ENCODE measurements at regions not wholly inside any gene's neighbourhood (a gene's known extent, or its start where the extent isn't known, plus 50 kb on each side); places are given as distances from the start of the nearest gene placed in this dataset.
"Not testable (repeated sequence)": the region's sequence is repeated elsewhere in the genome, so short reads cannot be mapped to it uniquely, and the experiment has no call there.

DNA sequence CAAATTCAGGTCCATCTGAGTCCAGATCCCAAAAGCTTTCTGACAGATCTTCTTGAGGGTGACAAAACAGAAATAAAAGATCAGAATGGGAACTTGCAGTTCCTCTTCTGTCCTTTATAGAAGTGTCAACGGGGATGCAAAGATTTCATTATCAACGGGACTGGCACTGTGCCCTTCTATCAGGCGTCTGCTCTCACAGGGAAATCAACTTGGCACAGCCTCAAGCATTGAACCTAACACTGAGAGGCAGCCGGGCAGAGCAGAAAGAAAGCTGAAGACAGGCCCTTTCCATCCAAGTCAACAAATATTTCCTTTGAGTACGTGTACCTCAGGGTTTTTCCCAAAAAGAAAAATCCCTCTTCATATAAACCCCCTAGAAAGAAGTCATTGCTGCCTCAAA, 194.5 kb downstream of the NPIPA8 start:
- H3K27me3 Mint-ChIP-seq (ENCODE audit: low read depth); H3K4me1 Mint-ChIP-seq (ENCODE audit: low read depth); H3K9me3 Mint-ChIP-seq (ENCODE audit: low read depth); DNase-seq (ENCODE audit: low spot score); H3K27ac Mint-ChIP-seq (ENCODE audit: unreplicated experiment); H3K4me3 Mint-ChIP-seq (ENCODE audit: unreplicated experiment); H3K36me3 Mint-ChIP-seq (ENCODE audit: low read depth): not testable (repeated sequence)

- H3K4me3 Mint-ChIP-seq (ENCODE audit: unreplicated experiment); H3K27me3 Mint-ChIP-seq (ENCODE audit: low read depth); H3K36me3 Mint-ChIP-seq (ENCODE audit: low read depth); H3K4me1 Mint-ChIP-seq (ENCODE audit: low read depth); DNase-seq (ENCODE audit: low spot score); H3K9me3 Mint-ChIP-seq (ENCODE audit: low read depth); H3K27ac Mint-ChIP-seq (ENCODE audit: unreplicated experiment): not testable (repeated sequence)
These were observed 200.2 kb downstream of the NPIPA8 start for GRCh38 chr16:18136288-18136687.

GRCh38 chr16:18135024-18135423, 201.5 kb downstream of the NPIPA8 start:
- not testable (repeated sequence) for H3K4me1 Mint-ChIP-seq (ENCODE audit: low read depth); H3K9me3 Mint-ChIP-seq (ENCODE audit: low read depth); H3K36me3 Mint-ChIP-seq (ENCODE audit: low read depth); DNase-seq (ENCODE audit: low spot score); H3K27ac Mint-ChIP-seq (ENCODE audit: unreplicated experiment); H3K4me3 Mint-ChIP-seq (ENCODE audit: unreplicated experiment); H3K27me3 Mint-ChIP-seq (ENCODE audit: low read depth)

DNA sequence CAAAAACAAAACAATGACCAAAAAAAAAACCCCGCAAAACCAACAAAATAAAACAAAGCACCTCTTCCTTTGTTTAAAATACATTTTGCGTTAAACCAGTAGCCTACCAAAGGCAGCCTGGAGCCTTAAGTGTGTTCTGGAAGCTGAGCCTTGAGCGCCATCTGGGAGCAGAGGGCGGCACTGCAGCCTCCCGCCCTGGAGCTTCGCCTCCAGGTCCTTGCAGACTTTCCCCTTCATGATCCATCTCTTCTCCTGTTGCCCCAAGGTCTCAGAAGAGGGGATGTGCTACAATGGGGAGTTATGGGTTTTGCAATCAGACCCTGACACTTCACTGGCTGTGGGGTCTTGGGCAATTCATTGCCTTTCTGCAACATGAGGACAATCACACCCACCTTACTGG, 204.9 kb downstream of the NPIPA8 start:
- H3K27me3 Mint-ChIP-seq (ENCODE audit: low read depth); H3K4me3 Mint-ChIP-seq (ENCODE audit: unreplicated experiment); H3K27ac Mint-ChIP-seq (ENCODE audit: unreplicated experiment); H3K4me1 Mint-ChIP-seq (ENCODE audit: low read depth); H3K36me3 Mint-ChIP-seq (ENCODE audit: low read depth); H3K9me3 Mint-ChIP-seq (ENCODE audit: low read depth); DNase-seq (ENCODE audit: low spot score): not testable (repeated sequence)
- TF ChIP-seq, protein P1, sequence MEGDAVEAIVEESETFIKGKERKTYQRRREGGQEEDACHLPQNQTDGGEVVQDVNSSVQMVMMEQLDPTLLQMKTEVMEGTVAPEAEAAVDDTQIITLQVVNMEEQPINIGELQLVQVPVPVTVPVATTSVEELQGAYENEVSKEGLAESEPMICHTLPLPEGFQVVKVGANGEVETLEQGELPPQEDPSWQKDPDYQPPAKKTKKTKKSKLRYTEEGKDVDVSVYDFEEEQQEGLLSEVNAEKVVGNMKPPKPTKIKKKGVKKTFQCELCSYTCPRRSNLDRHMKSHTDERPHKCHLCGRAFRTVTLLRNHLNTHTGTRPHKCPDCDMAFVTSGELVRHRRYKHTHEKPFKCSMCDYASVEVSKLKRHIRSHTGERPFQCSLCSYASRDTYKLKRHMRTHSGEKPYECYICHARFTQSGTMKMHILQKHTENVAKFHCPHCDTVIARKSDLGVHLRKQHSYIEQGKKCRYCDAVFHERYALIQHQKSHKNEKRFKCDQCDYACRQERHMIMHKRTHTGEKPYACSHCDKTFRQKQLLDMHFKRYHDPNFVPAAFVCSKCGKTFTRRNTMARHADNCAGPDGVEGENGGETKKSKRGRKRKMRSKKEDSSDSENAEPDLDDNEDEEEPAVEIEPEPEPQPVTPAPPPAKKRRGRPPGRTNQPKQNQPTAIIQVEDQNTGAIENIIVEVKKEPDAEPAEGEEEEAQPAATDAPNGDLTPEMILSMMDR (IDR thresholded peaks at IDR 0.05), result peak; percentile 33

DNA sequence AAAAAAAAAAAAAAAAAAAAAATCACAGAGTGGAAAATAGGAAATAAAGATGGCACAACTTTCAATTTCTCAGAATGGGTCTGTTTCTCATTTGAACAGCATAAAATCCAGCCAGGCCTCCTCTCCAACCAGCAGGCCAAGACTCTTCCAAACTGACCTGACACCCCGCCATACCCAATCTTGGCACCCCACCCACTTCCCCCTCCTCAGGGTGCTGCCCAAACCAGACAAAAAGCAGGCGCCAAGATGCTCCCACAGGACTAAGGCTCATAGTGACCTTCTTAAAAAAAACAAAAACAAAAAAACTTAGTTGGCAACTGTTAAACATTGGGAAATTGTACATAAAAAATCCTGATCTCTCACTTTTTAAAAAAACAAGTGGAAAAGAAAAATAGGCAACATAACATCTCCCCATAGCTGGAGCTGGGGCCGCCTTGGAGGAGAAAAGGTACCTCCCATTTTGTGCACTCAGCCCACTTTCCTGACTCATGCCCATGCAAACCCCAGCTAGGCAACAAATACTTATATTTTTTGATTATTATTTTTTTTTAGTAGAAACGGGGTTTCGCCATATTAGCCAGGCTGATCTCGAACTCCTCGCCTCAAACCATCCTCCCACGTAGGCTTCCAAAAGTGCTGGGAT, 205.9 kb downstream of the NPIPA8 start:
- H3K27me3 Mint-ChIP-seq (ENCODE audit: low read depth); H3K27ac Mint-ChIP-seq (ENCODE audit: unreplicated experiment); H3K9me3 Mint-ChIP-seq (ENCODE audit: low read depth); H3K4me3 Mint-ChIP-seq (ENCODE audit: unreplicated experiment); H3K4me1 Mint-ChIP-seq (ENCODE audit: low read depth); DNase-seq (ENCODE audit: low spot score); H3K36me3 Mint-ChIP-seq (ENCODE audit: low read depth): not testable (repeated sequence)

DNA sequence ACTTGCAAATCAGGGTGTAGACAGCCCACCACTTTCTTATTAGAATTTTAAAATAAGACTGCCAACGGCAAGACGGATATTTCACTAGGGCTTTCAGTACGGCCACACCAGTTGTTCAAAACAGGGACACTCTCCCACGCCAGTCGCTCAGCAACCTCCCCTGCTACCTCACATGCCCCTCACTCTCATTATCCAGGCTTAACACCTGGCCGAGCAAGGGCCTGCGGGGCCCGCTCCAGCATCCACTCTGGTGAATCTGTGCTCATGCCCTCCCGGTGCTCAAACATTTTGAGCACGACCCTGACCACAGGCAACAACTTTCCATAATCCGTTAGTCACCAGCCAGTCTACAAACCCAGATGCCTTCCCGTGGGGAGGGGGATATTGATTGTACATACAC, 209.5 kb downstream of the NPIPA8 start:
- H3K27me3 Mint-ChIP-seq (ENCODE audit: low read depth); H3K9me3 Mint-ChIP-seq (ENCODE audit: low read depth); H3K36me3 Mint-ChIP-seq (ENCODE audit: low read depth); DNase-seq (ENCODE audit: low spot score); H3K27ac Mint-ChIP-seq (ENCODE audit: unreplicated experiment); H3K4me1 Mint-ChIP-seq (ENCODE audit: low read depth); H3K4me3 Mint-ChIP-seq (ENCODE audit: unreplicated experiment): not testable (repeated sequence)

DNA sequence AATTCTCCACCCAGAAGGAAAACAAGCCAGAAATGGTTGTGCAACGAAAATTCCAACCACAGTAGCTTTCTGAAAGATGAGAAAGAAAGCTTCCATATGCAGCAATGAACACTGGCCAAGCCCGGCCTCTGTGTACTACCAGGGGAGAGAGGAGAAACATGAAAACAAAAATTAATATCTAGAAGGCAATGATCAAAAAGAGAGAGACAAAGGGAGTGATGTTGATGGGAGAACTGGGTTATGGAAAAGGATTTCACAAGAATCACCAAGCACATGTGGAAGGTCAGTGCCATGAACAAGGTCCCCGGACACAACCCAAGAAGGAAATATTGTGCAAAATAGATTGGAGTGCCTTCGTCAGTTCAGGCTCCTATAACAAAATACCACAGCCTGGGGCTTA, 217.4 kb downstream of the NPIPA8 start:
- not testable (repeated sequence) for DNase-seq (ENCODE audit: low spot score); H3K36me3 Mint-ChIP-seq (ENCODE audit: low read depth); H3K27me3 Mint-ChIP-seq (ENCODE audit: low read depth); H3K4me1 Mint-ChIP-seq (ENCODE audit: low read depth); H3K9me3 Mint-ChIP-seq (ENCODE audit: low read depth); H3K4me3 Mint-ChIP-seq (ENCODE audit: unreplicated experiment); H3K27ac Mint-ChIP-seq (ENCODE audit: unreplicated experiment)

GRCh38 chr16:18118684-18119083, 217.9 kb downstream of the NPIPA8 start:
- H3K4me3 Mint-ChIP-seq (ENCODE audit: unreplicated experiment); DNase-seq (ENCODE audit: low spot score); H3K27ac Mint-ChIP-seq (ENCODE audit: unreplicated experiment); H3K27me3 Mint-ChIP-seq (ENCODE audit: low read depth); H3K9me3 Mint-ChIP-seq (ENCODE audit: low read depth); H3K4me1 Mint-ChIP-seq (ENCODE audit: low read depth); H3K36me3 Mint-ChIP-seq (ENCODE audit: low read depth): not testable (repeated sequence)

GRCh38 chr16:18118071-18118470, 218.5 kb downstream of the NPIPA8 start:
- not testable (repeated sequence) for H3K27ac Mint-ChIP-seq (ENCODE audit: unreplicated experiment); DNase-seq (ENCODE audit: low spot score); H3K27me3 Mint-ChIP-seq (ENCODE audit: low read depth); H3K4me3 Mint-ChIP-seq (ENCODE audit: unreplicated experiment); H3K9me3 Mint-ChIP-seq (ENCODE audit: low read depth); H3K36me3 Mint-ChIP-seq (ENCODE audit: low read depth); H3K4me1 Mint-ChIP-seq (ENCODE audit: low read depth)

DNA sequence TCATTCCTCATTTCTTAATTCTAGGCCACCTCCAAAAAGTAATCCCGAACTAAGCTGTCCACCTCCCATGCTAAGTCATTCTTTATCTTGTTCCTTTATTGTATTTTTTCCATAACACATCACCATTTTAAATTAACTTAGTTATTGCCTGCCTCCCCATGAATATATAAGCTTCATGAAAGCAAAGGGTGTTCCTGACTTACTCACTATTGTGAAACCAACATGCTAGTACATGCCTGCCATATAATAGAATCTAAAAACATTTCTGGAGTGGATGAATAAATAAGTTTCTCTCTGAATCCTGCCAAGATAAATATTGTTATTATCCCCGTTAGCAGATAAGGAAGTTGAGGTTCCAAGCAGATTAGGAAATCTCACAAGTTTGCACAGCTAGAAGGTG, 232.1 kb downstream of the NPIPA8 start:
- DNase-seq (ENCODE audit: low spot score); H3K4me1 Mint-ChIP-seq (ENCODE audit: low read depth); H3K4me3 Mint-ChIP-seq (ENCODE audit: unreplicated experiment); H3K27ac Mint-ChIP-seq (ENCODE audit: unreplicated experiment); H3K27me3 Mint-ChIP-seq (ENCODE audit: low read depth); H3K36me3 Mint-ChIP-seq (ENCODE audit: low read depth); H3K9me3 Mint-ChIP-seq (ENCODE audit: low read depth): not testable (repeated sequence)

DNA sequence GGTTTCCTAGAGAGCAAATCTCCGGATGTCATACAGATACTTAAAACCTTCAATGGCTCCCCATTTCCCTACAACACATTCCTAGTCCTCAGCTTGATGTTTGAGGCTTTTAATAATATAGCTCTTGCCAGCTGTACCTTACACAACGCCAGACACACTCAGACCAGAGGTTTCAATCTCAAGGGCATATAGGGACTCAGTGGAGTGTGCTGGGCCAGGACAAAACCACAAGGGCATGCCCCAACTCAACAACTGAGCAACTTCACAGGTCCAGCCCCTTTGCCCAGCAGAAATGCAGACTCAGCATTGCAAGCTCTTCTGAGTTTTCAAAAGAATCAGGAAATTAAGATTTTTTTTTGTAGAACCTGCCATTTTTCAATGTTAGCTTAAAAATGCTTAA, 235.5 kb downstream of the NPIPA8 start:
- not testable (repeated sequence) for H3K9me3 Mint-ChIP-seq (ENCODE audit: low read depth); DNase-seq (ENCODE audit: low spot score); H3K4me1 Mint-ChIP-seq (ENCODE audit: low read depth); H3K27ac Mint-ChIP-seq (ENCODE audit: unreplicated experiment); H3K4me3 Mint-ChIP-seq (ENCODE audit: unreplicated experiment); H3K27me3 Mint-ChIP-seq (ENCODE audit: low read depth); H3K36me3 Mint-ChIP-seq (ENCODE audit: low read depth)

DNA sequence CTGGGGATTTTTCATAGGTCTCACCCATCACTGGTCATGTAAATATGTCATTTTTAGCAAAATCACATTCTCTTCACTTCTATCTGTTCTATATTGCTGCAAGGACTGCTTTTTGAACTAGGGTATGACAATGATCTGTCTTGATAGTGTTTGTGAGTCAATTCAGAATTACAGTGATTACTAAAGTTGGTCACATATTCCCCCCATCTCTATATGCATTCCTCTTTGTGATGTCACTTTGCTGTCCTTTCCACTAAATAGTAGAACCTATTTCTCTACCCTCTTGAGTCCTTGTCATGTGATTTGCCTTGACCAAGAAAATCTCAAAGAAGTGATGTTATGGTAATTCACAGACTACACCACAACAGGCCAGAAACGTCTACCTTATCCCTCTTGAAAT, 243.9 kb downstream of the NPIPA8 start:
- H3K9me3 Mint-ChIP-seq (ENCODE audit: low read depth); DNase-seq (ENCODE audit: low spot score); H3K27me3 Mint-ChIP-seq (ENCODE audit: low read depth); H3K4me3 Mint-ChIP-seq (ENCODE audit: unreplicated experiment); H3K27ac Mint-ChIP-seq (ENCODE audit: unreplicated experiment); H3K4me1 Mint-ChIP-seq (ENCODE audit: low read depth); H3K36me3 Mint-ChIP-seq (ENCODE audit: low read depth): not testable (repeated sequence)
